SK-N-SH (cell line): ENCODE measurements at regions not wholly inside any gene's neighbourhood (a gene's known extent, or its start where the extent isn't known, plus 50 kb on each side); places are given as distances from the start of the nearest gene placed in this dataset.

ENCODE experiments used
- CTCF ChIA-PET: fragments of 300-600, 350-600 bp; formaldehyde crosslinking; extraction: SDS; loops from one replicate; lab custom pipeline; 2021; lab: Yijun Ruan, JAX
- POLR2A ChIA-PET: fragments of 350-600 bp; sonication (Branson Sonifier 250); formaldehyde crosslinking; extraction: SDS; loops from one replicate; lab custom pipeline; 2020; ENCODE audit warnings: antibody characterized with exemption, inconsistent platforms; lab: Yijun Ruan, JAX
- DNase-seq: peaks from one replicate; pipeline ENCODE4 v3.0.0; 2012
- H2AFZ ChIP-seq: fragments of 200-600 bp; sonication (generic); 2 replicates; pipeline ENCODE4 v1.8.1; 2016; ENCODE audit warnings: antibody characterized with exemption, mild to moderate bottlenecking, low read depth
- H3F3A ChIP-seq: fragments of 200-600 bp; sonication (generic); replicated peaks from 2 replicates; pipeline ENCODE3; 2016; ENCODE audit warnings: antibody characterized with exemption, mild to moderate bottlenecking; ENCODE audit not compliant: insufficient read depth
- H3K27ac ChIP-seq, 2 experiments: fragments of 200-500 bp in 1 of 2; fragments of 200-600 bp in 1 of 2; sonication (Bioruptor generic) in 1 of 2; sonication (generic), shearing (Covaris generic) in 1 of 2; 2 replicates each; pipeline versions ENCODE4 v1.5.1 to v1.6.1; 2014 to 2016; ENCODE audit warnings: low read depth in 2 of 2, inconsistent platforms in 1 of 2, low read length in 1 of 2, mild to moderate bottlenecking in 1 of 2, mixed read lengths in 1 of 2
- H3K27me3 ChIP-seq: fragments of 200-600 bp; sonication (generic), shearing (Covaris generic); 2 replicates; pipeline ENCODE4 v1.6.1; 2016; ENCODE audit warnings: mixed run types; ENCODE audit not compliant: insufficient read depth
- H3K36me3 ChIP-seq, 2 experiments: fragments of 200-500 bp in 1 of 2; fragments of 200-600 bp in 1 of 2; sonication (Bioruptor generic) in 1 of 2; sonication (generic) in 1 of 2; replicated peaks in 1 of 2; 2 replicates each; pipeline versions ENCODE3 to v1.5.1; 2014 to 2016; ENCODE audit warnings: low read length in 1 of 2, mild to moderate bottlenecking in 1 of 2; ENCODE audit not compliant: insufficient read depth in 2 of 2, control insufficient read depth in 1 of 2
- H3K4me1 ChIP-seq, 2 experiments: fragments of 200-500 bp in 1 of 2; fragments of 200-600 bp in 1 of 2; sonication (Bioruptor generic) in 1 of 2; sonication (generic), shearing (Covaris generic) in 1 of 2; 2 replicates each; pipeline versions ENCODE4 v1.5.1 to v1.6.1; 2014 to 2016; ENCODE audit warnings: low read depth in 1 of 2, low read length in 1 of 2, mixed run types in 1 of 2; ENCODE audit not compliant: insufficient read depth in 2 of 2, control insufficient read depth in 1 of 2
- H3K4me2 ChIP-seq: fragments of 200-600 bp; sonication (generic), shearing (Covaris generic); 2 replicates; pipeline ENCODE4 v1.6.1; 2017; ENCODE audit warnings: mixed run types
- H3K4me3 ChIP-seq, 2 experiments: fragments of 200-500 bp in 1 of 2; fragments of 200-600 bp in 1 of 2; sonication (Bioruptor generic) in 1 of 2; sonication (generic), shearing (Covaris generic) in 1 of 2; 2 replicates each; pipeline versions ENCODE4 v1.5.1 to v1.8.1; 2014 to 2016; ENCODE audit warnings: low read depth in 2 of 2, inconsistent platforms in 1 of 2, low read length in 1 of 2, mild to moderate bottlenecking in 1 of 2, mixed read lengths in 1 of 2, moderate library complexity in 1 of 2
- H3K79me2 ChIP-seq: fragments of 200-600 bp; sonication (generic); 2 replicates; pipeline ENCODE4 v1.8.1; 2017; ENCODE audit warnings: mild to moderate bottlenecking; ENCODE audit not compliant: insufficient read depth
- H3K9ac ChIP-seq: fragments of 200-600 bp; sonication (generic); 2 replicates; pipeline ENCODE4 v1.6.1; 2017; ENCODE audit warnings: mixed run types
- H3K9me2 ChIP-seq: fragments of 200-600 bp; sonication (generic); 2 replicates; pipeline ENCODE4 v1.6.1; 2017; ENCODE audit warnings: mixed run types
- H3K9me3 ChIP-seq: fragments of 200-600 bp; sonication (generic); 2 replicates; pipeline ENCODE4 v1.6.1; 2017; ENCODE audit warnings: mixed run types, mild to moderate bottlenecking, moderate library complexity
- H4K20me1 ChIP-seq: fragments of 200-600 bp; sonication (generic); 2 replicates; pipeline ENCODE4 v1.6.1; 2017; ENCODE audit warnings: mild to moderate bottlenecking, mixed run types; ENCODE audit not compliant: insufficient read depth
- FOXJ3 ChIP-seq: sonication (generic); formaldehyde crosslinking; IDR thresholded peaks from 2 replicates; pipeline ENCODE4 v1.5.1; 2020; ENCODE audit warnings: mild to moderate bottlenecking, missing genetic modification reagents
- FOXM1 ChIP-seq: IDR thresholded peaks from 2 replicates; pipeline ENCODE4 v1.4.0; 2012; ENCODE audit warnings: low read depth, mild to moderate bottlenecking
- MEF2A ChIP-seq: IDR thresholded peaks from 2 replicates; pipeline ENCODE4 v1.4.0; 2012; ENCODE audit warnings: low read depth, borderline replicate concordance
- RCOR1 ChIP-seq: fragments of 150-350 bp; IDR thresholded peaks from 2 replicates; pipeline ENCODE4 v1.6.1; 2017; ENCODE audit warnings: antibody characterized with exemption, low read length
- REST ChIP-seq: IDR thresholded peaks from 2 replicates; pipeline ENCODE4 v1.6.1; 2012; ENCODE audit warnings: mild to moderate bottlenecking, low read depth, low read length, moderate library complexity
- TAF1 ChIP-seq: IDR thresholded peaks from 2 replicates; pipeline ENCODE4 v1.6.1; 2012; ENCODE audit warnings: low read depth, mild to moderate bottlenecking, low read length, moderate library complexity, borderline replicate concordance
- USF1 ChIP-seq: IDR thresholded peaks from 2 replicates; pipeline ENCODE4 v1.4.0; 2012; ENCODE audit warnings: low read depth, borderline replicate concordance
- ZBTB33 ChIP-seq: IDR thresholded peaks from 2 replicates; pipeline ENCODE4 v1.4.0; 2012; ENCODE audit warnings: low read depth, borderline replicate concordance
- WGBS: methylation state at CpG from one replicate; pipeline ENCODE4 v1.1.6; 2017; ENCODE audit warnings: low lambda C conversion rate; 5-methylcytosine and 5-hydroxymethylcytosine counted together
- small RNA-seq, 7 experiments: library from RNA; depleted of rRNA; stranded (forward); fragments of <200 nt; gene quantifications; one replicate each; pipeline ENCODE3, GENCODE V24; 2012

GRCh38 chr7:80974396-80975358 is 55.8 kb upstream of the SEMA3C start (continued):
- no peak for TF ChIP-seq FOXJ3

- H3K27ac ChIP-seq, result no peak overlapping the region
- no peaks in the 10 kb centered on the region; a peak in 1 of 4 replicates for H3K4me1 ChIP-seq
- H3K4me3 ChIP-seq, result no peak overlapping the region
- no peaks in the 10 kb centered on the region for H3K36me3 ChIP-seq
- H3K79me2 ChIP-seq, result no peaks in the 10 kb centered on the region
- H3K9me2 ChIP-seq, result no peaks in the 10 kb centered on the region
- H3F3A ChIP-seq, result no peaks in the 10 kb centered on the region
- WGBS, result 88% methylated on average over 6 of the region's 6 CpGs
- no peak overlapping the region for H3K4me2 ChIP-seq
- no peak overlapping the region for H2AFZ ChIP-seq
- H4K20me1 ChIP-seq, result no peaks in the 10 kb centered on the region
- 0 out of 2 replicates have a peak, but pooled peaks cover under 1% of the 10 kb centered on the region for H3K9me3 ChIP-seq
- no peaks in the 10 kb centered on the region for H3K27me3 ChIP-seq
- ChIA-PET CTCF (interaction anchor here (1.0 kb wide), 1 partner anchor 499 kb away, joined by 4 read pairs; no protein-coding TSS in a partner anchor), POLR2A (no interaction called here)
- TF ChIP-seq ZBTB33 (no peak), REST (no peak), RCOR1 (no peak), TAF1 (no peak), MEF2A (no peak), USF1 (no peak), FOXM1 (no peak)
- no peak for DNase-seq
- H3K9ac ChIP-seq, result no peak overlapping the region
These were observed 52.4 kb upstream of the SEMA3C start for GRCh38 chr7:80971225-80971624.

Small RNA genes in the stretch of these regions (small RNA-seq; reads per million reads assigned to genes)
- 0 reads per million in 7 experiments for gene AC004866.1
